Smooth muscle cell (in vitro differentiated cells): ENCODE measurements at regions not wholly inside any gene's neighbourhood (a gene's known extent, or its start where the extent isn't known, plus 50 kb on each side); places are given as distances from the start of the nearest gene placed in this dataset.

Experiments used
- DNase-seq: peaks from one replicate; lab custom pipeline; 2025; ENCODE audit not compliant: unreplicated experiment; lab: John Stamatoyannopoulos, UW
- H2AFZ ChIP-seq: fragments of 200-600 bp; sonication (generic); 2 replicates; pipeline ENCODE4 v1.6.0; 2016; ENCODE audit warnings: antibody characterized with exemption, low read depth, mild to moderate bottlenecking
- H3F3A ChIP-seq: fragments of 200-600 bp; sonication (generic); 2 replicates; pipeline ENCODE4 v1.6.0; 2017; ENCODE audit warnings: antibody characterized with exemption, low read depth
- H3K27ac ChIP-seq: fragments of 200-600 bp; sonication (generic); 2 replicates; pipeline ENCODE4 v1.5.1; 2016; ENCODE audit warnings: low read depth, mild to moderate bottlenecking
- H3K27me3 ChIP-seq: fragments of 200-600 bp; sonication (generic); 2 replicates; pipeline ENCODE4 v1.6.1; 2016; ENCODE audit warnings: low read depth, mild to moderate bottlenecking
- H3K36me3 ChIP-seq: fragments of 200-600 bp; sonication (generic); 2 replicates; pipeline ENCODE4 v1.5.1; 2016; ENCODE audit warnings: low read depth
- H3K4me1 ChIP-seq: fragments of 200-600 bp; sonication (generic); 2 replicates; pipeline ENCODE4 v1.5.1; 2016; ENCODE audit warnings: low read depth
- H3K4me2 ChIP-seq: fragments of 200-600 bp; sonication (generic); 2 replicates; pipeline ENCODE4 v1.6.0; 2016; ENCODE audit warnings: mild to moderate bottlenecking
- H3K4me3 ChIP-seq: fragments of 200-600 bp; sonication (generic); 2 replicates; pipeline ENCODE4 v1.5.1; 2016; ENCODE audit warnings: mild to moderate bottlenecking
- H3K79me2 ChIP-seq: fragments of 200-600 bp; sonication (generic); 2 replicates; pipeline ENCODE4 v1.6.0; 2016; ENCODE audit warnings: low read depth, mild to moderate bottlenecking
- H3K9ac ChIP-seq: fragments of 200-600 bp; sonication (generic); 2 replicates; pipeline ENCODE4 v1.6.0; 2016; ENCODE audit warnings: low read depth
- H3K9me3 ChIP-seq: fragments of 200-600 bp; sonication (generic); replicated peaks from 2 replicates; pipeline ENCODE4 v1.5.1; 2016; ENCODE audit warnings: low read depth
- H4K20me1 ChIP-seq: fragments of 200-600 bp; sonication (generic); 2 replicates; pipeline ENCODE4 v1.6.0; 2016; ENCODE audit warnings: low read depth
- CTCF ChIP-seq: fragments of 200-600 bp; sonication (generic); IDR thresholded peaks from 2 replicates; pipeline ENCODE4 v1.5.1; 2017; ENCODE audit warnings: borderline replicate concordance, mild to moderate bottlenecking, antibody characterized with exemption; ENCODE audit not compliant: insufficient read depth, poor library complexity, severe bottlenecking
- WGBS: methylation state at CpG from one replicate; pipeline ENCODE4 v1.1.7; 2016; ENCODE audit warnings: low lambda C conversion rate; 5-methylcytosine and 5-hydroxymethylcytosine counted together

GRCh38 chr1:56145581-56145980, 433.8 kb downstream of the PLPP3 start:
- Histone ChIP-seq H2AFZ (no peak overlapping the region), H3K27me3 (no peaks in the 10 kb centered on the region), H4K20me1 (no peaks in the 10 kb centered on the region), H3K27ac (no peak overlapping the region), H3K9me3 (no peaks in the 10 kb centered on the region), H3K4me3 (no peak overlapping the region), H3F3A (no peaks in the 10 kb centered on the region), H3K9ac (no peak overlapping the region), H3K79me2 (no peaks in the 10 kb centered on the region), H3K4me1 (no peaks in the 10 kb centered on the region), H3K4me2 (no peak overlapping the region), H3K36me3 (no peaks in the 10 kb centered on the region)
- no peak for TF ChIP-seq CTCF
- WGBS: 60% methylated on average over 1 of the region's 1 CpG
- DNase-seq: no peak

- Histone ChIP-seq H3K9ac (no peak overlapping the region), H3K4me2 (no peak overlapping the region), H3K27ac (no peak overlapping the region), H2AFZ (no peak overlapping the region), H3K9me3 (no peaks in the 10 kb centered on the region), H3K36me3 (no peaks in the 10 kb centered on the region), H3K4me3 (no peak overlapping the region), H3K27me3 (no peaks in the 10 kb centered on the region), H3F3A (no peaks in the 10 kb centered on the region), H3K79me2 (no peaks in the 10 kb centered on the region), H3K4me1 (no peaks in the 10 kb centered on the region), H4K20me1 (no peaks in the 10 kb centered on the region)
- WGBS: 100% methylated on average over 1 of the region's 1 CpG
- no peak for TF ChIP-seq CTCF
- no peak for DNase-seq
Observed at GRCh38 chr1:56142301-56142700, 437.1 kb downstream of the PLPP3 start.

GRCh38 chr1:56139836-56140235, 439.5 kb downstream of the PLPP3 start:
- Histone ChIP-seq H3K9ac (no peak overlapping the region), H3K9me3 (no peaks in the 10 kb centered on the region), H3K4me3 (no peak overlapping the region), H3K27me3 (no peaks in the 10 kb centered on the region), H3K4me2 (no peak overlapping the region), H3F3A (no peaks in the 10 kb centered on the region), H3K4me1 (no peaks in the 10 kb centered on the region), H3K27ac (no peak overlapping the region), H4K20me1 (no peaks in the 10 kb centered on the region), H3K79me2 (no peaks in the 10 kb centered on the region), H3K36me3 (no peaks in the 10 kb centered on the region), H2AFZ (no peak overlapping the region)
- DNase-seq: no peak
- no peak for TF ChIP-seq CTCF
- WGBS: 37% methylated on average over 5 of the region's 5 CpGs

- Histone ChIP-seq H3K9me3 (no peaks in the 10 kb centered on the region), H3K4me3 (no peak overlapping the region), H4K20me1 (no peaks in the 10 kb centered on the region), H3K36me3 (no peaks in the 10 kb centered on the region), H3K27ac (no peak overlapping the region), H3K4me2 (no peak overlapping the region), H3K4me1 (no peaks in the 10 kb centered on the region), H3F3A (no peaks in the 10 kb centered on the region), H3K27me3 (no peaks in the 10 kb centered on the region), H2AFZ (no peak overlapping the region), H3K9ac (no peak overlapping the region), H3K79me2 (no peaks in the 10 kb centered on the region)
- no peak for TF ChIP-seq CTCF
- WGBS: 34% methylated on average over 5 of the region's 5 CpGs
- DNase-seq: no peak
Observed at GRCh38 chr1:56137521-56138505, 441.6 kb downstream of the PLPP3 start.
